SJSA1 (cell line): ENCODE measurements at regions not wholly inside any gene's neighbourhood (a gene's known extent, or its start where the extent isn't known, plus 50 kb on each side); places are given as distances from the start of the nearest gene placed in this dataset.

ENCODE experiments used
- DNase-seq, 2 experiments: peaks; one replicate each; pipeline ENCODE4 v3.0.0-alpha.2; 2015 to 2020; ENCODE audit warnings: low spot score in 2 of 2, low read depth in 1 of 2
- H3K27ac ChIP-seq: fragments of 250-450 bp; sonication (Bioruptor Pico); 2 replicates; pipeline ENCODE4 v1.5.1; 2020; ENCODE audit warnings: mild to moderate bottlenecking, moderate library complexity
- H3K27me3 ChIP-seq: fragments of 250-450 bp; sonication (Bioruptor Pico); replicated peaks from 2 replicates; pipeline ENCODE4 v1.5.1; 2020; ENCODE audit warnings: mild to moderate bottlenecking, moderate library complexity
- H3K36me3 ChIP-seq: fragments of 250-450 bp; sonication (Bioruptor Pico); 2 replicates; pipeline ENCODE4 v1.5.1; 2020; ENCODE audit warnings: mild to moderate bottlenecking
- H3K4me1 ChIP-seq: fragments of 250-450 bp; sonication (Bioruptor Pico); replicated peaks from 2 replicates; pipeline ENCODE4 v1.6.1; 2021; ENCODE audit warnings: mild to moderate bottlenecking
- H3K4me3 ChIP-seq: fragments of 250-450 bp; sonication (Bioruptor Pico); 2 replicates; pipeline ENCODE4 v1.5.1; 2020; ENCODE audit warnings: mild to moderate bottlenecking
- H3K9me3 ChIP-seq: fragments of 250-450 bp; sonication (Bioruptor Pico); replicated peaks from 2 replicates; pipeline ENCODE4 v1.5.1; 2020; ENCODE audit warnings: mild to moderate bottlenecking

DNA sequence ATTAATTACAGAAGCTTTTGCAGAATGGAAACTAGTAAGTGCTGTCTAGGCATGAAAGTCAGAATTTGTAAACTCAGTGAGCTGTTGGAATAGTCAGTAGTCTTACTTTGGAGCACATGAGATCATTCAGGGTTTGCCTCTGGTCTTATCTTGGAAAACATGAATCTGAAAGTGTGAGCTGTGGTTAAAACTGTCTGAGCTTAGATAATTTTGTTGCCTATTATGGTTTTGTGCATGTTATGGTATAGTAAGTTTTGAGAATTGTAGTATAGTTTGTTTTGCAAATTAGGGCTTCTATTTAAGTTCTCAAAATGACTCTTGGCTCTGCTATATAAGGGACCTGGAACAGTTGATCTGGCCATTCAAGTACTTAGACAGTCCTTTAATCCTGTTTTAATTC lies 53.7 kb upstream of the TRPC4 start:
- Histone ChIP-seq H3K4me3 (no peak overlapping the region), H3K36me3 (no peaks in the 10 kb centered on the region), H3K27me3 (no peaks in the 10 kb centered on the region), H3K9me3 (no peaks in the 10 kb centered on the region), H3K4me1 (no peaks in the 10 kb centered on the region), H3K27ac (no peak overlapping the region)
- DNase-seq = no peak

DNA sequence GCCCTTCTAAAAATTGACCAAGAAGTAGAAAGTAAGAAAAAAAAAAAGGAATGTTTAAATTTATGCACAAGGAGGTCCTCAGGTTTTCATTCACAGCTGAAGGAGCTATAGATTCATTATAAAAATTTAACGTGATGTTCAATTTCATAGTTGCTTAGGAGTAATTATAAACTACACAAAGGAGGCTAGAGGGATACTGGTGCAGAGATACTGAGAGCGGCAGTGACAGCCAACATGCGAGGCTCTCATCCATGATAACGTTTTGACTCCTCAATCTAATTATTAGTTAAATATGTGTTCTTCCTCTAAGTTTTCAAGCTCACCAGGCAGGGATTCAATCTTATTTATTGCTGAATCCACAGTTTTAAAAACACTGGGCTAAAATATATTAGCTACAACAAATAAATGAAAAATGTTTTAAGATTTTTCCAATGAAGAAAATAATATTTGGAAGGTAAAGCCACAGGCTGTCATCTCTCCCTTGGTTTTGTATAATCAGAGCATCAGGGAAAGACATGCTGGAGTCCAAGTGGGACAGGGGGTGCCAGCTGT lies 49.8 kb upstream of the TRPC4 start:
- Histone ChIP-seq H3K27me3 (no peaks in the 10 kb centered on the region), H3K4me3 (no peak overlapping the region)

More for the DNA sequence above, 49.8 kb upstream of the TRPC4 start:
- H3K27ac ChIP-seq = no peak overlapping the region
- no peak for DNase-seq
- H3K36me3 ChIP-seq = no peaks in the 10 kb centered on the region
- H3K9me3 ChIP-seq = no peaks in the 10 kb centered on the region
- H3K4me1 ChIP-seq = no peaks in the 10 kb centered on the region
